Activated naive CD4-positive, alpha-beta T cell treated with anti-CD3 and anti-CD28 coated beads, Interleukin-2, amount 50 U/mL, for 24 hours (primary cell): ENCODE measurements at regions not wholly inside any gene's neighbourhood (a gene's known extent, or its start where the extent isn't known, plus 50 kb on each side); places are given as distances from the start of the nearest gene placed in this dataset.

ENCODE experiments used
- H3K27ac Mint-ChIP-seq: one replicate; pipeline ENCODE4 v1.8.0; 2021; ENCODE audit warnings: mild to moderate bottlenecking, mixed read lengths
- H3K27me3 Mint-ChIP-seq: one replicate; pipeline ENCODE4 v1.8.0; 2021; ENCODE audit warnings: mixed read lengths
- H3K36me3 Mint-ChIP-seq: one replicate; pipeline ENCODE4 v1.8.0; 2021; ENCODE audit warnings: mixed read lengths
- H3K4me1 Mint-ChIP-seq: one replicate; pipeline ENCODE4 v1.8.0; 2021; ENCODE audit warnings: mixed read lengths
- H3K4me3 Mint-ChIP-seq: one replicate; pipeline ENCODE4 v1.8.0; 2021; ENCODE audit warnings: mild to moderate bottlenecking, mixed read lengths
- H3K9me3 Mint-ChIP-seq: one replicate; pipeline ENCODE4 v1.8.0; 2021; ENCODE audit warnings: mixed read lengths

GRCh38 chr11:69917529-69917928, 98.3 kb upstream of the FGF3 start:
- Mint-ChIP-seq H3K27me3 (peaks cover 4% of the 10 kb centered on the region), H3K36me3 (no peaks in the 10 kb centered on the region), H3K9me3 (no peaks in the 10 kb centered on the region)

GRCh38 chr11:69918231-69918937, 99.2 kb upstream of the FGF3 start:
- H3K9me3 Mint-ChIP-seq = no peaks in the 10 kb centered on the region
- H3K4me1 Mint-ChIP-seq = no peaks in the 10 kb centered on the region
- H3K27ac Mint-ChIP-seq = no peak overlapping the region
- H3K4me3 Mint-ChIP-seq = no peak overlapping the region
- no peaks in the 10 kb centered on the region for H3K36me3 Mint-ChIP-seq
- H3K27me3 Mint-ChIP-seq = peaks cover 7% of the 10 kb centered on the region

More at GRCh38 chr11:69917529-69917928, 98.3 kb upstream of the FGF3 start:
- Mint-ChIP-seq H3K27ac (no peak overlapping the region), H3K4me1 (no peaks in the 10 kb centered on the region), H3K4me3 (no peak overlapping the region)

GRCh38 chr11:69918938-69919650, 99.9 kb upstream of the FGF3 start:
- H3K27ac Mint-ChIP-seq = no peak overlapping the region
- H3K4me1 Mint-ChIP-seq = no peaks in the 10 kb centered on the region
- no peaks in the 10 kb centered on the region for H3K36me3 Mint-ChIP-seq
- H3K4me3 Mint-ChIP-seq = no peak overlapping the region
- H3K27me3 Mint-ChIP-seq = peaks cover 12% of the 10 kb centered on the region
- H3K9me3 Mint-ChIP-seq = no peaks in the 10 kb centered on the region

- no peaks in the 10 kb centered on the region for H3K36me3 Mint-ChIP-seq
- no peaks in the 10 kb centered on the region for H3K9me3 Mint-ChIP-seq
- no peaks in the 10 kb centered on the region for H3K4me1 Mint-ChIP-seq
- H3K4me3 Mint-ChIP-seq = no peak overlapping the region
- H3K27ac Mint-ChIP-seq = no peak overlapping the region
- H3K27me3 Mint-ChIP-seq = peaks cover 16% of the 10 kb centered on the region
Measured at GRCh38 chr11:69919659-69920344, 100.6 kb upstream of the FGF3 start.

- no peaks in the 10 kb centered on the region for H3K36me3 Mint-ChIP-seq
- H3K4me1 Mint-ChIP-seq = peaks cover 2% of the 10 kb centered on the region
- H3K27ac Mint-ChIP-seq = no peak overlapping the region
- H3K9me3 Mint-ChIP-seq = no peaks in the 10 kb centered on the region
- peaks cover 14% of the 10 kb centered on the region for H3K27me3 Mint-ChIP-seq
- H3K4me3 Mint-ChIP-seq = no peak overlapping the region
Measured at GRCh38 chr11:69920345-69921127, 101.3 kb upstream of the FGF3 start.

- Mint-ChIP-seq H3K4me1 (peaks cover 5% of the 10 kb centered on the region), H3K36me3 (no peaks in the 10 kb centered on the region), H3K9me3 (no peaks in the 10 kb centered on the region), H3K4me3 (no peak overlapping the region), H3K27me3 (peaks cover 14% of the 10 kb centered on the region), H3K27ac (no peak overlapping the region)
Measured at GRCh38 chr11:69921128-69922014, 102.2 kb upstream of the FGF3 start.

GRCh38 chr11:69922015-69922595, 102.9 kb upstream of the FGF3 start:
- Mint-ChIP-seq H3K4me1 (peaks cover 5% of the 10 kb centered on the region), H3K4me3 (no peak overlapping the region), H3K9me3 (no peaks in the 10 kb centered on the region), H3K27me3 (peaks cover 14% of the 10 kb centered on the region), H3K27ac (peak overlapping the region; percentile 2), H3K36me3 (no peaks in the 10 kb centered on the region)

- H3K27me3 Mint-ChIP-seq = peaks cover 17% of the 10 kb centered on the region
- H3K36me3 Mint-ChIP-seq = no peaks in the 10 kb centered on the region
- H3K4me3 Mint-ChIP-seq = no peak overlapping the region
- H3K9me3 Mint-ChIP-seq = no peaks in the 10 kb centered on the region
- peaks cover 5% of the 10 kb centered on the region for H3K4me1 Mint-ChIP-seq
- no peak overlapping the region for H3K27ac Mint-ChIP-seq
Measured at GRCh38 chr11:69922596-69923111, 103.4 kb upstream of the FGF3 start.

GRCh38 chr11:69923196-69923595, 104.0 kb upstream of the FGF3 start:
- Mint-ChIP-seq H3K36me3 (no peaks in the 10 kb centered on the region), H3K4me3 (no peak overlapping the region), H3K9me3 (no peaks in the 10 kb centered on the region), H3K27me3 (peaks cover 18% of the 10 kb centered on the region), H3K4me1 (peaks cover 5% of the 10 kb centered on the region), H3K27ac (no peak overlapping the region)

- Mint-ChIP-seq H3K27me3 (peaks cover 18% of the 10 kb centered on the region), H3K36me3 (no peaks in the 10 kb centered on the region), H3K4me1 (peaks cover 5% of the 10 kb centered on the region), H3K27ac (no peak overlapping the region), H3K9me3 (no peaks in the 10 kb centered on the region), H3K4me3 (no peak overlapping the region)
Measured at GRCh38 chr11:69923641-69924307, 104.6 kb upstream of the FGF3 start.

- Mint-ChIP-seq H3K36me3 (no peaks in the 10 kb centered on the region), H3K27me3 (peaks cover 18% of the 10 kb centered on the region), H3K4me3 (no peak overlapping the region), H3K4me1 (peaks cover 5% of the 10 kb centered on the region), H3K9me3 (no peaks in the 10 kb centered on the region), H3K27ac (no peak overlapping the region)
Measured at GRCh38 chr11:69924308-69925161, 105.3 kb upstream of the FGF3 start.

GRCh38 chr11:69925366-69926196, 106.4 kb upstream of the FGF3 start:
- Mint-ChIP-seq H3K4me3 (no peak overlapping the region), H3K27me3 (peaks cover 18% of the 10 kb centered on the region), H3K27ac (no peak overlapping the region), H3K36me3 (no peaks in the 10 kb centered on the region), H3K9me3 (no peaks in the 10 kb centered on the region), H3K4me1 (peaks cover 5% of the 10 kb centered on the region)
